Duodenal mucosa (tissue), 2 donors: ENCODE measurements at regions not wholly inside any gene's neighbourhood (a gene's known extent, or its start where the extent isn't known, plus 50 kb on each side); places are given as distances from the start of the nearest gene placed in this dataset.

Source experiments
- H3K27ac ChIP-seq: one replicate; pipeline ENCODE4 v1.7.0; 2013; ENCODE audit warnings: low read depth, low read length
- H3K27me3 ChIP-seq, 2 donors: one replicate each; pipeline ENCODE4 v1.7.0; 2013; ENCODE audit warnings: low read length in 2 of 2, control low read depth in 1 of 2; ENCODE audit not compliant: insufficient read depth in 2 of 2, control insufficient read depth in 1 of 2
- H3K36me3 ChIP-seq, 2 donors: one replicate each; pipeline ENCODE4 v1.7.0; 2013; ENCODE audit warnings: low read length in 2 of 2, control low read depth in 1 of 2; ENCODE audit not compliant: insufficient read depth in 2 of 2, control insufficient read depth in 1 of 2
- H3K4me1 ChIP-seq, 2 donors: one replicate each; pipeline ENCODE4 v1.7.0; 2013; ENCODE audit warnings: low read length in 2 of 2, control low read depth in 1 of 2; ENCODE audit not compliant: insufficient read depth in 2 of 2, control insufficient read depth in 1 of 2
- H3K4me3 ChIP-seq, 2 donors: one replicate each; pipeline ENCODE4 v1.7.0; 2013; ENCODE audit warnings: low read length in 2 of 2, low read depth in 1 of 2
- H3K9ac ChIP-seq, 2 donors: one replicate each; pipeline ENCODE4 v1.7.0; 2013; ENCODE audit warnings: low read length in 2 of 2, low read depth in 1 of 2
- H3K9me3 ChIP-seq, 2 donors: one replicate each; pipeline ENCODE4 v1.7.0; 2013; ENCODE audit warnings: low read length in 2 of 2, control low read depth in 1 of 2; ENCODE audit not compliant: control insufficient read depth in 1 of 2

DNA sequence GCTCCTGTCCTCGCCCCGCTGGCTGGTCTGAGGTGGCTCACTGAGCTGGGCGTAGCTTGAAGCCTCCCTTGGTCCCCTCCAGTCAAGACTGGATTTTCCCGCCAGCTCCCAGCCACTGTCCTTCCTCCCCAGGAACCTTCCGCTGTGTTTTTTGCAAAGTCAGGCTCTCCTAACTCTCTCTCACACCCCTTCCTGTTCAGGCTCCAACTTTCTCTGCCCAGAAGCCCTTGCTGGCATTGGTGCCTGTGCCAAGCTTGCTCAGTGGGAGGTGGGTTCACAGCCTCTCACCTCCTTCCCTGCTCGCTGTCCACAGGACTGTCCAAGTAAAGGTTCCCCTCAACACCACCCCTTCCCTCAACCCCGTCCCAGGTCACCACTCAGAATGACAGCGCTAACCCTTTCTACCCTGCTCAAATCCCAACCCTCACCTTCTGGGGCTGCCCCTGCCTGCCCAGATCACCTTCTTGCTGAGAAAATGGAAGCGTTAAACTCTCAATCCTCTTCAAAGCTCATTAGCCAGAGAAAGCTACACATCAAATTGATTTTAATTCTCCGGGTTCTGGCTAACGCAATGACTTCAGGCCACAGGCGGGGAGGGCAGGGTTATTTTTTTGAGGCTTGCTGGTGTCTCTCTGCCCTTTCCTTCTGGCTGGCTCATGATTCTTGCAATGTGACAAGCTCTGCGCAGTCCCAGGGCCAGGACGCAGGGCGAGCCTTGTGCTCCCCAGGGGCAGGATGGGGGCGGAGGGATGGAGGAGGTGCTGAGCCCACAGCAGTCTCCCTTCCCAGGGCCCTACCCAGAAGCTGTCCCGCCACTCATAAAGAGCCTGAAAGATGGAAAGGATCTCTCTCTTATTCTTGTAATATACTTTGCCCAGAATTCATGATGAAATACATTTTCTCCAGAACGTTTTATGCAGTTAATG is 357.2 kb upstream of the TNRC6C start:
- Histone ChIP-seq H3K27me3 (peaks cover 0 to 2% of the 10 kb centered on the region in 2 donors), H3K36me3 (no peaks in the 10 kb centered on the region), H3K9me3 (no peaks in the 10 kb centered on the region), H3K27ac (no peak overlapping the region), H3K4me3 (no peak overlapping the region), H3K9ac (no peak overlapping the region), H3K4me1 (no peaks in the 10 kb centered on the region)

- no peaks in the 10 kb centered on the region for H3K27me3 ChIP-seq
- no peaks in the 10 kb centered on the region for H3K9me3 ChIP-seq
- H3K4me3 ChIP-seq: no peak overlapping the region
- no peak overlapping the region for H3K9ac ChIP-seq
- no peak overlapping the region for H3K27ac ChIP-seq
- H3K36me3 ChIP-seq: no peaks in the 10 kb centered on the region
- no peaks in the 10 kb centered on the region for H3K4me1 ChIP-seq
These were observed 356.3 kb upstream of the TNRC6C start for GRCh38 chr17:77602062-77602746.

GRCh38 chr17:77602883-77603640 is 355.4 kb upstream of the TNRC6C start:
- no peaks in the 10 kb centered on the region for H3K36me3 ChIP-seq
- H3K9me3 ChIP-seq: no peaks in the 10 kb centered on the region
- H3K27ac ChIP-seq: peak overlapping the region; percentile 20
- no peak overlapping the region for H3K4me3 ChIP-seq
- no peaks in the 10 kb centered on the region for H3K4me1 ChIP-seq
- H3K27me3 ChIP-seq: no peaks in the 10 kb centered on the region
- no peak overlapping the region for H3K9ac ChIP-seq

- H3K4me1 ChIP-seq: no peaks in the 10 kb centered on the region
- H3K27me3 ChIP-seq: no peaks in the 10 kb centered on the region
- no peak overlapping the region for H3K4me3 ChIP-seq
- H3K9me3 ChIP-seq: no peaks in the 10 kb centered on the region
- H3K9ac ChIP-seq: no peak overlapping the region
- H3K36me3 ChIP-seq: no peaks in the 10 kb centered on the region
- no peak overlapping the region for H3K27ac ChIP-seq
These were observed 354.1 kb upstream of the TNRC6C start for GRCh38 chr17:77604301-77604972.

DNA sequence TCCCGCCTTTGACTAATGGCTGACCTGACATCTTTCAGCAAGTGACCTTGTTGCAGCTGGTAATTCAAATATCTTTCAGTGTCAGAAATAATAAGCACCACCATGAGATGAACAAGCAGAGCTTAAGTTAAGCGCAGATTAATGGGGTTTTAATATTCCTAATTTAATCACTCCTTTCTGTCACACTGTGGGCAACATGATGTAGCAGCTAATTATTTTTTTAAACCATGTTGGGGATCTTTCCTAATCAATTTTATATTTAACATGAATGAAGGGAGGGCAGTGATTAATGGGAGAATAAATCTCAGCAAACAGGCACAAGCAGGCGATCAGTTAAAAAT is 353.6 kb upstream of the TNRC6C start:
- no peaks in the 10 kb centered on the region for H3K36me3 ChIP-seq
- no peaks in the 10 kb centered on the region for H3K4me1 ChIP-seq
- no peaks in the 10 kb centered on the region for H3K27me3 ChIP-seq
- no peak overlapping the region for H3K27ac ChIP-seq
- H3K9me3 ChIP-seq: no peaks in the 10 kb centered on the region
- H3K9ac ChIP-seq: no peak overlapping the region
- no peak overlapping the region for H3K4me3 ChIP-seq

DNA sequence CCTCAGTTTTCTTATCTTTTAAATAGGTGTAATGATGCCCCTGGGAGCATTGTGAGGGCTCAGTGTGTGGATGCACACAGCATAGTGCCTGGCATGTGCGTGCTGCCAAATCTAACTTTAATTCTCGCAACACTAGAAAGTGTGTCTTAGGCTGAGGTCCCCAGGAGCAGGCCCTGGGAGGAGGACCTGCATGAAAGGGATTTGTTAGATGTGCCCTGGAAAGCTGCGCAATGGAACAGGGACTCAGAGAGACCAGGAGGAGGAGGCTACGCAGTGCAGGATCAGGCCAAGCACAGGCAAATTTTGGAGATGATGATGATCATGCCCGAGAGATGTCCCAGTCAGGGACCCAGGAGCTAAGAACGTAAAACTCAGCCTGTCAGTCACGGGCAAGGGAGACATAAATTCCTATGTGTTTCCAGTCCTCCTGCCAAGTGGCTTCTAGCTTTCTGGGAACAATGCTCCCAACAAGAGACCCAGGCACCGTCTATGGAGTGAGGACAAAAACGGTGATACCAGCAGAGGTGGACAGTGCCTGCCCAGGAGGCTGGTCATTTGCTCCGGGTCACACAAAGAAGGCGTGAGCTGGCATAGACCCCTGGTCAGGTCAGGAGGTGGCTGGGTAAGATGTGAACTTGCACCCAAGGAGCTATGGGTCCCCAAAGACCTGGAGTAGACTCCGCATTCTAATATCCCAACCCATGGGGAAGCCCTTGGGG is 352.2 kb upstream of the TNRC6C start:
- H3K9ac ChIP-seq: no peak overlapping the region
- H3K4me1 ChIP-seq: peaks cover 0 to 5% of the 10 kb centered on the region in 2 donors
- H3K4me3 ChIP-seq: no peak overlapping the region
- no peak overlapping the region for H3K27ac ChIP-seq
- no peaks in the 10 kb centered on the region for H3K27me3 ChIP-seq
- no peaks in the 10 kb centered on the region for H3K36me3 ChIP-seq
- H3K9me3 ChIP-seq: no peaks in the 10 kb centered on the region

DNA sequence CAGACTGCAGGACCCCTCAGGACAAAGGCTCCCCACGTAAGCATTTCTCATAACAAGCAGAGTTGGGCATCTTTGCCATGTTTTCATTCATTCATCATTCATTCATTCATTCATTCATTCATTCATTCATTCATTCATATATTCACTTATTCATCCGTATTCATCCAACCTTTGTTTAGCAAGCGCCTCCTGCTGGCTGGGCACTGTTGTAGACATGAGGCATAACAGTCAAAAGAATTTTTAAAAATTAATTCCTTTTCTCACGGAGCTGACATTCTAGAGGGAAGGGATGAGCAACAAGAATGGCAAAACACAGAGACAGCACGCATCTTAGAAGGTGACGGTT is 351.7 kb upstream of the TNRC6C start:
- no peak overlapping the region for H3K27ac ChIP-seq
- no peak overlapping the region for H3K9ac ChIP-seq
- H3K36me3 ChIP-seq: no peaks in the 10 kb centered on the region
- peaks cover 0 to 5% of the 10 kb centered on the region in 2 donors for H3K4me1 ChIP-seq
- H3K9me3 ChIP-seq: no peaks in the 10 kb centered on the region
- H3K4me3 ChIP-seq: no peak overlapping the region
- H3K27me3 ChIP-seq: no peaks in the 10 kb centered on the region

DNA sequence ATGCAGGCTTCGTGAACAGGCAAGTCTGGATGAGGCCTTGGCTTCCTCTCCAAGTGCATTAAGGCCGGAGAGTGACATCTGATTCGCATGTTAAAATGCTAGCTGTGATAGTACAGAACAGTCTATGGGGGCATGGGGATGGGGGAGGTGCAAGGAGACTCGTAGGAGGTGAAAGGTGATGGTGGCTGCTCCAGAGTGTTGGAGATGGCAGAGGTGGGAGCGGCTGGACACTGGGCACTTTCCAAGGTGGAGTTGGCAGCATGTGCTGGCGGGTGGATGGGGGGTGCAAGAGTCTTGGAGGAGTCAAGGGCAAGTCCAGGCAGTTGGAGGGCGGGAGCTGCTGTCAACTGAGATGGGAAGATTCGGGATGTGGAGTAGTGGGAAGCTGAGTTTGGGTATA is 350.9 kb upstream of the TNRC6C start:
- no peak overlapping the region for H3K27ac ChIP-seq
- no peak overlapping the region for H3K4me3 ChIP-seq
- no peaks in the 10 kb centered on the region for H3K9me3 ChIP-seq
- no peaks in the 10 kb centered on the region for H3K36me3 ChIP-seq
- no peak overlapping the region for H3K9ac ChIP-seq
- peaks cover 0 to 5% of the 10 kb centered on the region in 2 donors for H3K4me1 ChIP-seq
- peaks cover 0 to 4% of the 10 kb centered on the region in 2 donors for H3K27me3 ChIP-seq

DNA sequence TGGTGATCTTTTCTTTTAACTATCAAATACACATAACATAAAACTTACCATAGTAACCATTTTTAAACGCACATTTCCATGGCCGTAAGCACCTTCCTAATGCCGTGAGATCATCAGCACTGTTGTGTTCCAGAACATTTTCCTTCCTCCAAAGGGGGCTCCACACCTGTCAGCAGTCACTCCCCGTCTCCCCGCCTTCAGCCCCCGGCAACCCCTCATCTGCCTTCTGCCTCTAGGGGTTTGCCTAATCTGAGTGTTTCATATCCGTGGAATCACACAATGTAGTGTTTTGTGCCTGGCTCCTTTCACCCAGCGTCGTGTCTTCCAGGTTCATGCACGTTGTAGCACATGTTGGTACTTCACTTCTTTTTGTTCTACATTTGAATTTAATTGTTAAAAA is 350.1 kb upstream of the TNRC6C start:
- H3K36me3 ChIP-seq: no peaks in the 10 kb centered on the region

More for the DNA sequence above, 350.1 kb upstream of the TNRC6C start:
- H3K4me3 ChIP-seq: no peak overlapping the region
- H3K4me1 ChIP-seq: peaks cover 0 to 5% of the 10 kb centered on the region in 2 donors
- H3K9ac ChIP-seq: no peak overlapping the region
- H3K9me3 ChIP-seq: no peaks in the 10 kb centered on the region
- no peak overlapping the region for H3K27ac ChIP-seq
- H3K27me3 ChIP-seq: peaks cover 0 to 10% of the 10 kb centered on the region in 2 donors
